Liver (tissue), 3 donors: ENCODE measurements at regions not wholly inside any gene's neighbourhood (a gene's known extent, or its start where the extent isn't known, plus 50 kb on each side); places are given as distances from the start of the nearest gene placed in this dataset.

Experiments used
- ATF3 ChIP-seq: IDR thresholded peaks from 2 replicates; pipeline ENCODE4 v1.6.1; 2016; ENCODE audit warnings: antibody characterized with exemption
- CTCF ChIP-seq: fragments of 150-350 bp; IDR thresholded peaks from 2 replicates; pipeline ENCODE4 v1.5.1; 2017; ENCODE audit warnings: improper control_type of control experiment, low read depth, low read length; ENCODE audit not compliant: missing input control
- EGR1 ChIP-seq, 2 donors: IDR thresholded peaks; 2 replicates each; pipeline ENCODE4 v1.6.1; 2016 to 2018; ENCODE audit warnings: antibody characterized with exemption in 2 of 2, low read depth in 2 of 2
- FOXA1 ChIP-seq: IDR thresholded peaks from 2 replicates; pipeline ENCODE4 v1.6.1; 2016; ENCODE audit warnings: antibody characterized with exemption
- FOXA2 ChIP-seq: IDR thresholded peaks from 2 replicates; pipeline ENCODE4 v1.6.1; 2016; ENCODE audit warnings: antibody characterized with exemption
- GABPA ChIP-seq, 2 donors: IDR thresholded peaks in 1 of 2; conservative IDR thresholded peaks in 1 of 2; 2 replicates each; pipeline ENCODE4 v1.6.1; 2016; ENCODE audit warnings: antibody characterized with exemption in 2 of 2, mild to moderate bottlenecking in 1 of 2, moderate library complexity in 1 of 2
- JUND ChIP-seq, 2 donors: IDR thresholded peaks; 2 replicates each; pipeline ENCODE4 v1.6.1; 2016; ENCODE audit warnings: antibody characterized with exemption in 2 of 2
- MAX ChIP-seq: IDR thresholded peaks from 2 replicates; pipeline ENCODE4 v1.6.1; 2016; ENCODE audit warnings: antibody characterized with exemption
- RAD21 ChIP-seq, 2 donors: IDR thresholded peaks; 2 replicates each; pipeline ENCODE4 v1.6.1; 2016; ENCODE audit warnings: antibody characterized with exemption in 2 of 2, mild to moderate bottlenecking in 2 of 2
- REST ChIP-seq: IDR thresholded peaks from 2 replicates; pipeline ENCODE4 v1.6.1; 2016; ENCODE audit warnings: antibody characterized with exemption, mild to moderate bottlenecking
- SP1 ChIP-seq: IDR thresholded peaks from 2 replicates; pipeline ENCODE4 v1.6.1; 2018; ENCODE audit warnings: antibody characterized with exemption, mild to moderate bottlenecking
- TAF1 ChIP-seq: conservative IDR thresholded peaks from 2 replicates; pipeline ENCODE4 v1.6.1; 2016; ENCODE audit warnings: antibody characterized with exemption, mild to moderate bottlenecking
- YY1 ChIP-seq: IDR thresholded peaks from 2 replicates; pipeline ENCODE4 v1.6.1; 2016; ENCODE audit warnings: antibody characterized with exemption, mild to moderate bottlenecking
- ZBTB33 ChIP-seq: IDR thresholded peaks from 2 replicates; pipeline ENCODE4 v1.6.1; 2016; ENCODE audit warnings: antibody characterized with exemption
- donor health status: healthy.
- donor health status: healthy.

- TF ChIP-seq CTCF (no peak), RAD21 (IDR thresholded peaks at IDR 0.05) (no peak), FOXA2 (no peak), ZBTB33 (no peak), JUND (IDR thresholded peaks at IDR 0.05) (no peak), ATF3 (no peak), TAF1 (no peak), YY1 (no peak), MAX (no peak), FOXA1 (no peak), EGR1 (IDR thresholded peaks at IDR 0.05; ENCODE audit: low read depth in 2 of 2) (no peak), SP1 (no peak), REST (no peak), GABPA (IDR thresholded peaks at IDR 0.05 in 1 of 2, conservative IDR thresholded peaks at IDR 0.05 in 1 of 2) (no peak)
Observed at GRCh38 chrX:63961964-63962363, 176.9 kb upstream of the ARHGEF9 start.
